Astrocyte (in vitro differentiated cells and primary cell): ENCODE measurements at regions not wholly inside any gene's neighbourhood (a gene's known extent, or its start where the extent isn't known, plus 50 kb on each side); places are given as distances from the start of the nearest gene placed in this dataset.

Experiments used
- DNase-seq: peaks from one replicate; pipeline ENCODE4 v3.0.0-alpha.2; 2010; ENCODE audit warnings: low read depth
- FAIRE-seq: peaks from 2 replicates; lab custom pipeline; 2011; peaks lifted over from hg19 to GRCh38; lab: Jason Lieb, UNC
- H2AFZ ChIP-seq: 2 replicates; pipeline ENCODE4 v1.6.0; 2012; ENCODE audit warnings: low read depth, low read length, inconsistent platforms
- H3K27ac ChIP-seq: 2 replicates; pipeline ENCODE4 v1.5.1; 2011; ENCODE audit warnings: low read depth, low read length, inconsistent platforms
- H3K27me3 ChIP-seq: 2 replicates; pipeline ENCODE4 v1.6.0; 2011; ENCODE audit warnings: low read length, inconsistent platforms; ENCODE audit not compliant: insufficient read depth
- H3K36me3 ChIP-seq: 2 replicates; pipeline ENCODE4 v1.5.1; 2011; ENCODE audit warnings: low read length, inconsistent platforms; ENCODE audit not compliant: insufficient read depth
- H3K4me1 ChIP-seq: 2 replicates; pipeline ENCODE4 v1.5.1; 2011; ENCODE audit warnings: low read length, inconsistent platforms; ENCODE audit not compliant: insufficient read depth
- H3K4me2 ChIP-seq: 2 replicates; pipeline ENCODE4 v1.6.0; 2012; ENCODE audit warnings: low read length, inconsistent platforms
- H3K4me3 ChIP-seq: 2 replicates; pipeline ENCODE4 v1.5.1; 2011; ENCODE audit warnings: low read depth, mild to moderate bottlenecking, low read length, inconsistent platforms; ENCODE audit not compliant: insufficient read depth
- H3K79me2 ChIP-seq: 2 replicates; pipeline ENCODE4 v1.6.0; 2012; ENCODE audit warnings: mild to moderate bottlenecking, low read length, inconsistent platforms; ENCODE audit not compliant: insufficient read depth
- H3K9ac ChIP-seq: 2 replicates; pipeline ENCODE4 v1.6.0; 2012; ENCODE audit warnings: mild to moderate bottlenecking, low read length, inconsistent platforms
- H3K9me3 ChIP-seq: 2 replicates; pipeline ENCODE4 v1.5.1; 2012; ENCODE audit warnings: low read depth, mild to moderate bottlenecking, low read length, inconsistent platforms; ENCODE audit not compliant: insufficient read depth
- H4K20me1 ChIP-seq: 2 replicates; pipeline ENCODE4 v1.6.0; 2012; ENCODE audit warnings: low read length, inconsistent platforms; ENCODE audit not compliant: insufficient read depth
- H3K27ac Mint-ChIP-seq: one replicate; pipeline ENCODE4 v1.8.0; 2021; ENCODE audit warnings: mild to moderate bottlenecking, mixed read lengths; ENCODE audit not compliant: unreplicated experiment
- H3K27me3 Mint-ChIP-seq: one replicate; pipeline ENCODE4 v1.8.0; 2021; ENCODE audit warnings: low read depth, mixed read lengths; ENCODE audit not compliant: unreplicated experiment
- H3K36me3 Mint-ChIP-seq: one replicate; pipeline ENCODE4 v1.8.0; 2021; ENCODE audit warnings: low read depth, mixed read lengths; ENCODE audit not compliant: unreplicated experiment
- H3K4me1 Mint-ChIP-seq: one replicate; pipeline ENCODE4 v1.8.0; 2021; ENCODE audit warnings: low read depth, mixed read lengths; ENCODE audit not compliant: unreplicated experiment
- H3K4me3 Mint-ChIP-seq: one replicate; pipeline ENCODE4 v1.8.0; 2021; ENCODE audit warnings: mild to moderate bottlenecking, moderate library complexity, mixed read lengths; ENCODE audit not compliant: unreplicated experiment
- H3K9me3 Mint-ChIP-seq: one replicate; pipeline ENCODE4 v1.8.0; 2021; ENCODE audit warnings: mild to moderate bottlenecking, mixed read lengths; ENCODE audit not compliant: unreplicated experiment
- EZH2 ChIP-seq: IDR thresholded peaks from 2 replicates; pipeline ENCODE4 v1.6.1; 2012; ENCODE audit warnings: mild to moderate bottlenecking, low read length, inconsistent platforms; ENCODE audit not compliant: insufficient read depth
- TF ChIP-seq, protein P1 (sequence below): IDR thresholded peaks from 2 replicates; pipeline ENCODE4 v1.5.1; 2011; ENCODE audit warnings: low read depth, mild to moderate bottlenecking, inconsistent platforms, low read length, moderate library complexity; ENCODE audit not compliant: insufficient read depth

DNA sequence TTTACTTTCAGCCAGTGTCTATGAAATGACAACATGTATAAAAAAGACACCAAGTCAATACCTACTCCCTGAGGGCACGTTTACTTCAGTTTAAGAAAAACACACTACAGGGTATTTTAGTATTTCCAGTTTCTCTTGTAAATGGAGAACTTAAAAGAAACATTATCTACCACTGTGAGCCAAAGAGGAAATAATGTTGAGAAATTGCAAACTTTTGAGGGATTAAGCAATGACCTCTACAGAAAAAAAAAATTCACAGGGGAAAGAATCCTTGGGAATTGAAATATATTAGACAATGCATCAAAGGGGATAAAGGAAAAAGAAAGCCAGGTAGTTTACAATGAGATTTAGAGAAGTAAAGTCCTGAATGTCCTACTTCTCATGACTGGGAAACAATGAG is 126.0 kb downstream of the KCNJ2 start:
- Mint-ChIP-seq H3K36me3 (no peaks in the 10 kb centered on the region), H3K27ac (no peak overlapping the region), H3K4me3 (no peak overlapping the region), H3K4me1 (no peaks in the 10 kb centered on the region), H3K9me3 (peaks cover 4% of the 10 kb centered on the region), H3K27me3 (no peaks in the 10 kb centered on the region)
- H3K27me3 ChIP-seq, result no peaks in the 10 kb centered on the region
- no peaks in the 10 kb centered on the region for H3K4me1 ChIP-seq
- DNase-seq (no peak), FAIRE-seq (no peak)
- no peak overlapping the region for H3K27ac ChIP-seq
- TF ChIP-seq EZH2, result no peak
- TF ChIP-seq, protein P1, sequence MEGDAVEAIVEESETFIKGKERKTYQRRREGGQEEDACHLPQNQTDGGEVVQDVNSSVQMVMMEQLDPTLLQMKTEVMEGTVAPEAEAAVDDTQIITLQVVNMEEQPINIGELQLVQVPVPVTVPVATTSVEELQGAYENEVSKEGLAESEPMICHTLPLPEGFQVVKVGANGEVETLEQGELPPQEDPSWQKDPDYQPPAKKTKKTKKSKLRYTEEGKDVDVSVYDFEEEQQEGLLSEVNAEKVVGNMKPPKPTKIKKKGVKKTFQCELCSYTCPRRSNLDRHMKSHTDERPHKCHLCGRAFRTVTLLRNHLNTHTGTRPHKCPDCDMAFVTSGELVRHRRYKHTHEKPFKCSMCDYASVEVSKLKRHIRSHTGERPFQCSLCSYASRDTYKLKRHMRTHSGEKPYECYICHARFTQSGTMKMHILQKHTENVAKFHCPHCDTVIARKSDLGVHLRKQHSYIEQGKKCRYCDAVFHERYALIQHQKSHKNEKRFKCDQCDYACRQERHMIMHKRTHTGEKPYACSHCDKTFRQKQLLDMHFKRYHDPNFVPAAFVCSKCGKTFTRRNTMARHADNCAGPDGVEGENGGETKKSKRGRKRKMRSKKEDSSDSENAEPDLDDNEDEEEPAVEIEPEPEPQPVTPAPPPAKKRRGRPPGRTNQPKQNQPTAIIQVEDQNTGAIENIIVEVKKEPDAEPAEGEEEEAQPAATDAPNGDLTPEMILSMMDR, result no peak
- no peaks in the 10 kb centered on the region for H3K36me3 ChIP-seq
- H3K9ac ChIP-seq, result no peak overlapping the region
- no peak overlapping the region for H3K4me3 ChIP-seq
- H2AFZ ChIP-seq, result no peak overlapping the region
- no peak overlapping the region for H3K4me2 ChIP-seq
- H4K20me1 ChIP-seq, result no peaks in the 10 kb centered on the region
- H3K9me3 ChIP-seq, result no peaks in the 10 kb centered on the region
- H3K79me2 ChIP-seq, result no peaks in the 10 kb centered on the region

DNA sequence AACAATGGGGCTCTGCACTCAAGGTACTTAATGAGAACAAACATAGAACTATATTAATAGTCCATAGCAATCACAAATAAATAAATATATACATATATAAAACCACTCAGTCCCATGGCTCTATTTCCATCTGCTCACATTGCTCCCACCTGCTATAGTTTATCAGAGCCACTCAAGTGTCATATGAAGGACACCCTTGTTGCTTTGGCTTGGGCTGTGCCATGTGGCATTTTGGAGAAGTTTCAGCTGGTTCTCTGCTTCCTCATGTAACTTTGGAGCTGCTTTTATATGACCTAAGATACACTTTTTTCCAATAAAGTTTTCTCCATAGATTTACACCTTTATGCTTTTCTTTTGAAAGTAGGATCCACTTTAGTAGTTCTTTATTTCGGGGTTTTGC is 126.4 kb downstream of the KCNJ2 start:
- no peaks in the 10 kb centered on the region for H3K4me1 ChIP-seq
- Mint-ChIP-seq H3K27ac (no peak overlapping the region), H3K27me3 (no peaks in the 10 kb centered on the region), H3K36me3 (no peaks in the 10 kb centered on the region), H3K9me3 (peaks cover 4% of the 10 kb centered on the region), H3K4me3 (no peak overlapping the region), H3K4me1 (no peaks in the 10 kb centered on the region)
- DNase-seq (no peak), FAIRE-seq (no peak)
- H3K79me2 ChIP-seq, result no peaks in the 10 kb centered on the region
- no peaks in the 10 kb centered on the region for H3K27me3 ChIP-seq
- H3K4me2 ChIP-seq, result no peak overlapping the region
- H3K4me3 ChIP-seq, result no peak overlapping the region
- no peaks in the 10 kb centered on the region for H4K20me1 ChIP-seq
- H3K9me3 ChIP-seq, result no peaks in the 10 kb centered on the region
- H2AFZ ChIP-seq, result no peak overlapping the region
- H3K9ac ChIP-seq, result no peak overlapping the region
- H3K36me3 ChIP-seq, result no peaks in the 10 kb centered on the region
- H3K27ac ChIP-seq, result no peak overlapping the region
- TF ChIP-seq, protein P1, result no peak
- TF ChIP-seq EZH2, result no peak

GRCh38 chr17:70296456-70296855 is 127.1 kb downstream of the KCNJ2 start:
- Mint-ChIP-seq H3K36me3 (no peaks in the 10 kb centered on the region), H3K4me1 (no peaks in the 10 kb centered on the region), H3K9me3 (peaks cover 4% of the 10 kb centered on the region), H3K27me3 (no peaks in the 10 kb centered on the region), H3K27ac (no peak overlapping the region), H3K4me3 (no peak overlapping the region)
- H3K79me2 ChIP-seq, result no peaks in the 10 kb centered on the region
- no peak for FAIRE-seq
- no peak overlapping the region for H3K9ac ChIP-seq
- no peak overlapping the region for H3K4me3 ChIP-seq
- H3K9me3 ChIP-seq, result no peaks in the 10 kb centered on the region
- H4K20me1 ChIP-seq, result no peaks in the 10 kb centered on the region
- no peak overlapping the region for H3K27ac ChIP-seq
- H3K4me1 ChIP-seq, result no peaks in the 10 kb centered on the region
- no peaks in the 10 kb centered on the region for H3K27me3 ChIP-seq
- DNase-seq, result no peak
- TF ChIP-seq, protein P1, result no peak
- TF ChIP-seq EZH2, result no peak
- H3K36me3 ChIP-seq, result no peaks in the 10 kb centered on the region
- no peak overlapping the region for H2AFZ ChIP-seq
- H3K4me2 ChIP-seq, result no peak overlapping the region
